ENCODE measurements at regions not wholly inside any gene's neighbourhood (a gene's known extent, or its start where the extent isn't known, plus 50 kb on each side); places are given as distances from the start of the nearest gene placed in this dataset.

DNA sequence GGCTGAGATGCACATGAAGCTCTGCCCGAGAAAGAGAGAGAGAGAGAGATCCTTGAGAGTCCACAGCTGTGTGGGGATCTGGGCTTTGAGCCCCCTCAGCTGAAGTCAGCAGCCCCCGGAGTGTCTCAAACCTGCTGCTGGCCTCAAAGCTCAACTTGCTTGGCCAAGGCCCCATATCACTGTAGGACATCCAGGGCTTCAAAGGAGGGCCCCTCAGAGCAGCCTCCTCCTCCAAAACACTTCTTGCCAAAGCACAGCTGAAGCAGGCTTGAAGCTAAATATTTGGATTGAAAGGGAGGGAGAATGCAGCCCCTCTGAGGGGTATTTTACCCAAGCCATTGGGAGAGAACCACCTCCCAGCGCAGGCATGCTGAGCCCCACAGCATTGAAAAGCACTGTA lies 357.6 kb downstream of the OSR1 start:
- Mint-ChIP-seq H3K36me3 (no peaks in the 10 kb centered on the region), H3K27ac (no peak overlapping the region), H3K27me3 (ENCODE audit: low read depth in 3 of 3) (no peaks in the 10 kb centered on the region), H3K9me3 (peaks cover 2 to 21% (median 6%) of the 10 kb centered on the region in 7 donors), H3K4me3 (no peak overlapping the region), H3K4me1 (no peaks in the 10 kb centered on the region)
- Histone ChIP-seq H3K27ac (ENCODE audit: low read depth in 1 of 2, low read length in 2 of 2) (no peak overlapping the region), H3K36me3 (replicated peaks in 1 of 2; ENCODE audit: control insufficient read depth in 1 of 2, insufficient read depth in 2 of 2, low read length in 2 of 2) (no peaks in the 10 kb centered on the region), H2AFZ (ENCODE audit: insufficient read depth, low read depth, low read length, poor library complexity, severe bottlenecking) (no peak overlapping the region), H3K9me3 (replicated peaks in 1 of 2; ENCODE audit: control insufficient read depth in 1 of 2, insufficient read depth in 1 of 2, low read length in 2 of 2) (peaks cover 0 to 25% of the 10 kb centered on the region in 2 donors), H3K4me2 (replicated peaks; ENCODE audit: extremely low read depth, low read length, poor library complexity, severe bottlenecking) (no peak overlapping the region), H4K20me1 (ENCODE audit: insufficient read depth, low read length) (no peaks in the 10 kb centered on the region), H3K27me3 (ENCODE audit: control insufficient read depth in 2 of 2, insufficient read depth in 2 of 2, low read length in 2 of 2) (no peaks in the 10 kb centered on the region), H3K9ac (ENCODE audit: insufficient read depth, low read length, poor library complexity, severe bottlenecking) (no peak overlapping the region), H3K4me1 (ENCODE audit: control insufficient read depth in 1 of 2, insufficient read depth in 2 of 2, low read length in 2 of 2) (no peaks in the 10 kb centered on the region), H3K4me3 (replicated peaks in 1 of 3; ENCODE audit: low read depth in 2 of 3, low read length in 3 of 3) (no peak overlapping the region), H3K79me2 (ENCODE audit: insufficient read depth, low read length) (no peaks in the 10 kb centered on the region)
- WGBS (ENCODE audit: insufficient coverage), result 92% methylated on average over 3 of the region's 3 CpGs
- intact Hi-C loops (cut with micrococcal nuclease), result no loop called here
- no peak for TF ChIP-seq CTCF (IDR thresholded peaks at IDR 0.05)
- no peak for DNase-seq

DNA sequence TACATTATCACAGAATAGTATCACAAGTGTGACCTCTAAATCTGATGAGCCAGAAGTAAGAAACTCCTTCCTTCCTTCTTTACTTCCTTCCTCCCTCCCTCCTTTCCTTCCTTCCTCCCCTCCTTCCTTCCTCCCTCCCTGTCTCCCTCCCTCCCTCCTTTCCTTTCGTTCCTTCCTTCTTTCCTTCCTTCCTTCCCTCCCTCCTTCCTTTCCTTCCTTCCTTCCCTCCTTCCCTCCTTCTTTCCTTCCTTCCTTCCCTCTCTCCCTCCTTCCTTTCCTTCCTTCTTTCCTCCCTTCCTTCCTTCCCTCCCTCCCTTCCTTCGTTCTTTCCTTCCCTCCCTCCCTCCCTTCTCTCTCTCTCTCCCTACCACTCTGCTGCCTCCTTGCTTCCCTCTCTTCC lies 359.2 kb downstream of the OSR1 start:
- no peak overlapping the region for H3K27ac ChIP-seq (ENCODE audit: low read depth in 1 of 2, low read length in 2 of 2)
- H3K27me3 ChIP-seq (ENCODE audit: control insufficient read depth in 2 of 2, insufficient read depth in 2 of 2, low read length in 2 of 2), result no peaks in the 10 kb centered on the region
- no peaks in the 10 kb centered on the region for H3K36me3 Mint-ChIP-seq
- no peaks in the 10 kb centered on the region for H3K4me1 ChIP-seq (ENCODE audit: control insufficient read depth in 1 of 2, insufficient read depth in 2 of 2, low read length in 2 of 2)
- no peak overlapping the region for H3K9ac ChIP-seq (ENCODE audit: insufficient read depth, low read length, poor library complexity, severe bottlenecking)
- intact Hi-C loops (cut with micrococcal nuclease), result no loop called here
- H3K4me3 ChIP-seq (replicated peaks in 1 of 3; ENCODE audit: low read depth in 2 of 3, low read length in 3 of 3), result no peak overlapping the region
- no peak overlapping the region for H3K4me2 ChIP-seq (replicated peaks; ENCODE audit: extremely low read depth, low read length, poor library complexity, severe bottlenecking)
- no peaks in the 10 kb centered on the region for H4K20me1 ChIP-seq (ENCODE audit: insufficient read depth, low read length)
- no peak overlapping the region for H2AFZ ChIP-seq (ENCODE audit: insufficient read depth, low read depth, low read length, poor library complexity, severe bottlenecking)
- no peak for TF ChIP-seq CTCF (IDR thresholded peaks at IDR 0.05)
- H3K27ac Mint-ChIP-seq, result no peak overlapping the region
- WGBS (ENCODE audit: insufficient coverage), result 84% methylated on average over 2 of the region's 2 CpGs
- no peaks in the 10 kb centered on the region for H3K36me3 ChIP-seq (replicated peaks in 1 of 2; ENCODE audit: control insufficient read depth in 1 of 2, insufficient read depth in 2 of 2, low read length in 2 of 2)
- peaks cover 0 to 23% of the 10 kb centered on the region in 2 donors for H3K9me3 ChIP-seq (replicated peaks in 1 of 2; ENCODE audit: control insufficient read depth in 1 of 2, insufficient read depth in 1 of 2, low read length in 2 of 2)
- H3K4me3 Mint-ChIP-seq, result no peak overlapping the region
- H3K27me3 Mint-ChIP-seq (ENCODE audit: low read depth in 3 of 3), result no peaks in the 10 kb centered on the region
- no peaks in the 10 kb centered on the region for H3K79me2 ChIP-seq (ENCODE audit: insufficient read depth, low read length)
- peaks cover 2 to 20% (median 8%) of the 10 kb centered on the region in 7 donors for H3K9me3 Mint-ChIP-seq
- no peak for DNase-seq
- no peaks in the 10 kb centered on the region for H3K4me1 Mint-ChIP-seq

All from CD14-positive monocyte (primary cell).